Thymus (tissue), 11 donors: ENCODE measurements at regions not wholly inside any gene's neighbourhood (a gene's known extent, or its start where the extent isn't known, plus 50 kb on each side); places are given as distances from the start of the nearest gene placed in this dataset.
"Not testable (repeated sequence)": the region's sequence is repeated elsewhere in the genome, so short reads cannot be mapped to it uniquely, and the experiment has no call there.

Experiments used
- DNase-seq, 9 donors: peaks; one replicate each; pipeline ENCODE4 v3.0.0-alpha.2; 2013; ENCODE audit warnings: low spot score in 9 of 9, low read depth in 6 of 9, missing footprints in 1 of 9
- H3K27ac ChIP-seq, 2 donors: one replicate each; pipeline ENCODE4 v1.5.1; 2013; ENCODE audit warnings: control low read depth in 1 of 2, low read depth in 1 of 2, low read length in 1 of 2, mild to moderate bottlenecking in 1 of 2, moderate library complexity in 1 of 2
- H3K27me3 ChIP-seq, 2 donors: one replicate each; pipeline ENCODE4 v1.5.1; 2013; ENCODE audit warnings: low read length in 1 of 2; ENCODE audit not compliant: control insufficient read depth in 2 of 2, insufficient read depth in 1 of 2
- H3K36me3 ChIP-seq, 2 donors: one replicate each; pipeline ENCODE4 v1.5.1; 2013; ENCODE audit warnings: low read length in 1 of 2, mild to moderate bottlenecking in 1 of 2, moderate library complexity in 1 of 2; ENCODE audit not compliant: control insufficient read depth in 2 of 2, insufficient read depth in 2 of 2
- H3K4me1 ChIP-seq, 2 donors: one replicate each; pipeline ENCODE4 v1.5.1; 2013; ENCODE audit warnings: low read length in 2 of 2; ENCODE audit not compliant: control insufficient read depth in 2 of 2, insufficient read depth in 2 of 2
- H3K4me3 ChIP-seq, 2 donors: one replicate each; pipeline ENCODE4 v1.5.1; 2013; ENCODE audit warnings: low read length in 2 of 2, control low read depth in 1 of 2, mild to moderate bottlenecking in 1 of 2
- H3K9me3 ChIP-seq, 2 donors: one replicate each; pipeline ENCODE4 v1.5.1; 2013; ENCODE audit warnings: low read length in 1 of 2, mild to moderate bottlenecking in 1 of 2; ENCODE audit not compliant: control insufficient read depth in 2 of 2, insufficient read depth in 1 of 2
- WGBS: extraction: QIAGEN DNeasy Blood & Tissue Kit; methylation state at CpG from one replicate; pipeline ENCODE4 v1.1.7; 2013; 5-methylcytosine and 5-hydroxymethylcytosine counted together
- donor health status: healthy.

- WGBS = 91% methylated on average over 3 of the region's 3 CpGs
- H3K27ac ChIP-seq, H3K9me3 ChIP-seq, H3K27me3 ChIP-seq, H3K4me3 ChIP-seq, H3K36me3 ChIP-seq, H3K4me1 ChIP-seq: not testable (repeated sequence)
- peak in 2 of 9 donors; percentile 0 to 4 for DNase-seq
Measured at GRCh38 chr5:21341948-21342261, 1353.9 kb upstream of the CDH18 start.

GRCh38 chr5:21341203-21341947, 1353.4 kb upstream of the CDH18 start:
- not testable (repeated sequence) for H3K36me3 ChIP-seq, DNase-seq, H3K4me3 ChIP-seq, H3K4me1 ChIP-seq, H3K27me3 ChIP-seq, H3K27ac ChIP-seq, H3K9me3 ChIP-seq
- 43% methylated on average over 34 of the region's 68 CpGs for WGBS

GRCh38 chr5:21340233-21340632, 1352.2 kb upstream of the CDH18 start:
- not testable (repeated sequence) for H3K27ac ChIP-seq, DNase-seq, H3K4me3 ChIP-seq, H3K27me3 ChIP-seq, H3K9me3 ChIP-seq, H3K36me3 ChIP-seq, H3K4me1 ChIP-seq
- 93% methylated on average over 3 of the region's 3 CpGs for WGBS

- H3K27me3 ChIP-seq, DNase-seq, H3K4me3 ChIP-seq, H3K27ac ChIP-seq, H3K36me3 ChIP-seq, H3K4me1 ChIP-seq, H3K9me3 ChIP-seq: not testable (repeated sequence)
- 42% methylated on average over 1 of the region's 1 CpG for WGBS
Measured at GRCh38 chr5:21336478-21336877, 1348.5 kb upstream of the CDH18 start.

- WGBS = 92% methylated on average over 3 of the region's 3 CpGs
Measured at GRCh38 chr5:21315376-21315775, 1327.4 kb upstream of the CDH18 start.

GRCh38 chr5:21301205-21301604, 1313.2 kb upstream of the CDH18 start:
- H3K27ac ChIP-seq, H3K36me3 ChIP-seq, H3K4me3 ChIP-seq, H3K9me3 ChIP-seq, DNase-seq, H3K27me3 ChIP-seq, H3K4me1 ChIP-seq: not testable (repeated sequence)

More at GRCh38 chr5:21315376-21315775, 1327.4 kb upstream of the CDH18 start:
- H3K27ac ChIP-seq, H3K27me3 ChIP-seq, H3K4me1 ChIP-seq, H3K36me3 ChIP-seq, H3K9me3 ChIP-seq, H3K4me3 ChIP-seq, DNase-seq: not testable (repeated sequence)

- not testable (repeated sequence) for H3K4me3 ChIP-seq, H3K36me3 ChIP-seq, DNase-seq, H3K27me3 ChIP-seq, H3K9me3 ChIP-seq, H3K27ac ChIP-seq, H3K4me1 ChIP-seq
- WGBS = 89% methylated on average over 2 of the region's 2 CpGs
Measured at GRCh38 chr5:21274361-21274760, 1286.4 kb upstream of the CDH18 start.

GRCh38 chr5:21263361-21263760, 1275.4 kb upstream of the CDH18 start:
- H3K9me3 ChIP-seq = peaks cover 0 to 4% of the 10 kb centered on the region in 2 donors
- no peak overlapping the region for H3K4me3 ChIP-seq
- DNase-seq = no peak
- H3K27ac ChIP-seq = no peak overlapping the region
- H3K4me1 ChIP-seq = no peaks in the 10 kb centered on the region
- H3K27me3 ChIP-seq = no peaks in the 10 kb centered on the region
- no peaks in the 10 kb centered on the region for H3K36me3 ChIP-seq
- 74% methylated on average over 2 of the region's 2 CpGs for WGBS

- no peaks in the 10 kb centered on the region for H3K36me3 ChIP-seq
- H3K27ac ChIP-seq = no peak overlapping the region
- H3K4me3 ChIP-seq = no peak overlapping the region
- no peaks in the 10 kb centered on the region for H3K4me1 ChIP-seq
- H3K9me3 ChIP-seq = no peaks in the 10 kb centered on the region
- 87% methylated on average over 3 of the region's 3 CpGs for WGBS
- no peak for DNase-seq
- no peaks in the 10 kb centered on the region for H3K27me3 ChIP-seq
Measured at GRCh38 chr5:21254161-21254560, 1266.2 kb upstream of the CDH18 start.

- DNase-seq = no peak
- no peak overlapping the region for H3K27ac ChIP-seq
- H3K9me3 ChIP-seq = peaks cover 0 to 8% of the 10 kb centered on the region in 2 donors
- H3K27me3 ChIP-seq = no peaks in the 10 kb centered on the region
- 79% methylated on average over 3 of the region's 3 CpGs for WGBS
- no peak overlapping the region for H3K4me3 ChIP-seq
- H3K4me1 ChIP-seq = no peaks in the 10 kb centered on the region
- H3K36me3 ChIP-seq = no peaks in the 10 kb centered on the region
Measured at GRCh38 chr5:21244982-21245381, 1257.0 kb upstream of the CDH18 start.
